Adrenal gland (tissue), 9 donors: ENCODE measurements at regions not wholly inside any gene's neighbourhood (a gene's known extent, or its start where the extent isn't known, plus 50 kb on each side); places are given as distances from the start of the nearest gene placed in this dataset.

ENCODE experiments used
- DNase-seq, 7 donors: peaks; one replicate each; pipeline ENCODE4 v3.0.0-alpha.2; 2019 to 2020
- H3K27ac ChIP-seq, 5 donors: fragments of 200-600 bp; sonication (generic) in 4 of 5; 1 replicate in 3 of 5; 2 replicates in 2 of 5; pipeline versions ENCODE4 v1.5.1 to v1.8.0; 2016 to 2020; ENCODE audit warnings: mild to moderate bottlenecking in 1 of 5
- H3K27me3 ChIP-seq: fragments of 200-600 bp; 2 replicates; pipeline ENCODE4 v1.8.0; 2021
- H3K36me3 ChIP-seq, 2 donors: fragments of 200-600 bp; replicated peaks in 1 of 2; 1 replicate in 1 of 2; 2 replicates in 1 of 2; pipeline versions ENCODE4 v1.5.1 to v1.8.0; 2018 to 2022
- H3K4me1 ChIP-seq, 2 donors: fragments of 200-600 bp; replicated peaks in 1 of 2; 1 replicate in 1 of 2; 2 replicates in 1 of 2; pipeline versions ENCODE4 v1.5.1 to v1.8.0; 2018 to 2021
- H3K4me3 ChIP-seq, 4 donors: fragments of 200-600 bp; sonication (generic) in 3 of 4; one replicate each; pipeline ENCODE4 v1.5.1; 2016 to 2018
- H3K9me3 ChIP-seq, 3 donors: fragments of 200-600 bp; sonication (generic) in 1 of 3; replicated peaks in 1 of 3; 1 replicate in 2 of 3; 2 replicates in 1 of 3; pipeline versions ENCODE4 v1.5.1 to v1.8.0; 2016 to 2021
- POLR2A ChIP-seq, 2 donors: fragments of 450-650 bp; IDR thresholded peaks; one replicate each; pipeline ENCODE4 v1.6.1; 2017; ENCODE audit warnings: antibody characterized with exemption in 2 of 2, mild to moderate bottlenecking in 2 of 2, moderate library complexity in 1 of 2
- WGBS, 4 donors: extraction: QIAGEN DNeasy Blood & Tissue Kit in 2 of 4; methylation state at CpG; one replicate each; pipeline versions ENCODE4 v1.1.5 to v1.1.7; 2013 to 2017; 5-methylcytosine and 5-hydroxymethylcytosine counted together
- intact Hi-C, 2 donors: fragments of 100-400 bp; cut with DNase I; formaldehyde crosslinking; loops; one replicate each; pipeline versions ENCODE4 v1.14.1 to v1.15.0; 2022 to 2023
- TF ChIP-seq, protein P1 (sequence below), 6 experiments: fragments of 450-650 bp in 4 of 6; fragments of 200-600 bp in 2 of 6; sonication (generic) in 1 of 6; IDR thresholded peaks; 1 replicate in 5 of 6; 2 replicates in 1 of 6; pipeline versions ENCODE4 v1.5.1 to v1.8.0; 2016 to 2021; ENCODE audit warnings: antibody characterized with exemption in 6 of 6, mild to moderate bottlenecking in 2 of 6, moderate library complexity in 1 of 6
- donor health status: healthy with polysubstance abuse.
- donor health status: Bipolar disorder and iron deficiency.
- donor health status: DM: yes; HTN: yes; CAD: no.
- donor health status: DM: no; HTN: no; CAD: no.
- donor health status: DM: no; HTN: no; CAD: no.

DNA sequence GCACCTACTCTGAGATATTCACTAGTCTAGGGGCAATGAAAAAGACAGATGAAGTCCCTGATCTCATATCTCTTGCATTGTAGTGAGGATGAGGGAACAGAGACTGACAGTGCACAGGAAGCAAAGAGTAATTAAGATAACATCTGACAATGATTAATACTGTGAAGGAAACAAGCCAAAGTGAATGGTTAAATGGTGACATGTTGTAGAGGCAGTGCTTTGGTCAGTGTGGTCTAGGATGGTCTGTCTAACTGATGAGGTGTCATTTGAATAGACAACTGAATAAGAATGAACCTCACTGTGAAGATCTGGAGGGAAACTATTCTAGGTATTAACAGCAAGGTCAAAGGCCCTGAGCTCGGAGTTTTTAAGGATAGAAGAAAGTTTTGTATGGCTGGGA is 333.3 kb upstream of the GRIA1 start:
- Histone ChIP-seq H3K27ac (no peak overlapping the region), H3K4me1 (no peaks in the 10 kb centered on the region), H3K27me3 (no peaks in the 10 kb centered on the region), H3K9me3 (no peaks in the 10 kb centered on the region), H3K4me3 (no peak overlapping the region), H3K36me3 (no peaks in the 10 kb centered on the region)
- 31 to 39% (median 33%) methylated on average over 1 of the region's 1 CpG for WGBS, 4 donors
- no peak for DNase-seq
- intact Hi-C loops = no loop called here
- no peak for TF ChIP-seq POLR2A (IDR thresholded peaks at IDR 0.05)
- TF ChIP-seq, protein P1, sequence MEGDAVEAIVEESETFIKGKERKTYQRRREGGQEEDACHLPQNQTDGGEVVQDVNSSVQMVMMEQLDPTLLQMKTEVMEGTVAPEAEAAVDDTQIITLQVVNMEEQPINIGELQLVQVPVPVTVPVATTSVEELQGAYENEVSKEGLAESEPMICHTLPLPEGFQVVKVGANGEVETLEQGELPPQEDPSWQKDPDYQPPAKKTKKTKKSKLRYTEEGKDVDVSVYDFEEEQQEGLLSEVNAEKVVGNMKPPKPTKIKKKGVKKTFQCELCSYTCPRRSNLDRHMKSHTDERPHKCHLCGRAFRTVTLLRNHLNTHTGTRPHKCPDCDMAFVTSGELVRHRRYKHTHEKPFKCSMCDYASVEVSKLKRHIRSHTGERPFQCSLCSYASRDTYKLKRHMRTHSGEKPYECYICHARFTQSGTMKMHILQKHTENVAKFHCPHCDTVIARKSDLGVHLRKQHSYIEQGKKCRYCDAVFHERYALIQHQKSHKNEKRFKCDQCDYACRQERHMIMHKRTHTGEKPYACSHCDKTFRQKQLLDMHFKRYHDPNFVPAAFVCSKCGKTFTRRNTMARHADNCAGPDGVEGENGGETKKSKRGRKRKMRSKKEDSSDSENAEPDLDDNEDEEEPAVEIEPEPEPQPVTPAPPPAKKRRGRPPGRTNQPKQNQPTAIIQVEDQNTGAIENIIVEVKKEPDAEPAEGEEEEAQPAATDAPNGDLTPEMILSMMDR (IDR thresholded peaks at IDR 0.05) = no peak

DNA sequence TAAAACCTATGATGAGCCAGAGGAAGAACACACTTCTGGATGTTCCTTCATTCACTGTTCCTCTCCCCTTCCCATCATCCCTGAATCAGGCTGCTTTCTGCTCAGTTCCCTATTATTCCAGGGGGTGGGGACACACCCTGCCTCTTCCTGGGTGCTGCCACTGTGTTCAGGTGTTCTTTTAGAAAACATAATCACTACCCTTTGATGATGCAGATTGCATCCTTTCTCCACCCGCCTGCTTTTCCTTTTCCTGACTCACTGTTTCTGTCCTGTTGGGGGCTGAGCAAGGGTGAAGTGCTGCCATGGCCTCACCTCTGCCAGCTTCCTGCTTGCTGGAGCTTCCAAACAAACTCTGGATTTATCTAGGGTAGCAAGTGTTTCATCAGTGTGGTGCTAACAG is 331.9 kb upstream of the GRIA1 start:
- Histone ChIP-seq H3K27ac (no peak overlapping the region), H3K36me3 (no peaks in the 10 kb centered on the region), H3K27me3 (no peaks in the 10 kb centered on the region), H3K9me3 (no peaks in the 10 kb centered on the region), H3K4me1 (no peaks in the 10 kb centered on the region), H3K4me3 (no peak overlapping the region)
- DNase-seq = no peak
- WGBS, 4 donors = 39 to 70% (median 43%) methylated on average over 1 of the region's 1 CpG
- intact Hi-C loops = no loop called here
- TF ChIP-seq POLR2A (IDR thresholded peaks at IDR 0.05) = no peak
- TF ChIP-seq, protein P1 (IDR thresholded peaks at IDR 0.05) = no peak

DNA sequence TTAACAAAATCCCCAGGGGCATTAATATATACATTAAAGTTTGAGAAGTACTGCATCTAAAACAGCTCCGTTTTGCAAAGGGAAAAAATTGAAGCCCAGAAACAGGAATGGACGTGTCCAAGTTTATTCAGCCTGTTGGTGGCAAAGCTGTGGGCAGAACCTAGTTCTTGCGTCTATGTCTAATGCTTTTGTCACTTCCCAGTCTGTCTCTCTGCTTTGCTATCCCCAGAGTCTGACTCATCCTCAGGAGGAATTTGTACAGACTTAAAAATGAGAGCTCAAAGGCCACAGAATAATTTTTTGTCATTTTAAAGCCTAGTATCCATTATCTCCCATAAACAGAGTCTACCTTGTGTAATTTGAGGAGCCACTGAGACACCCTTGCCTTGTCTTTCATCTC is 330.9 kb upstream of the GRIA1 start:
- WGBS, 4 donors = 36 to 48% (median 39%) methylated on average over 3 of the region's 3 CpGs
- H3K27me3 ChIP-seq = no peaks in the 10 kb centered on the region
- DNase-seq = no peak
- no peaks in the 10 kb centered on the region for H3K9me3 ChIP-seq
- no peaks in the 10 kb centered on the region for H3K36me3 ChIP-seq
- H3K4me1 ChIP-seq = no peaks in the 10 kb centered on the region
- intact Hi-C loops = no loop called here
- no peak overlapping the region for H3K27ac ChIP-seq
- TF ChIP-seq, protein P1 (IDR thresholded peaks at IDR 0.05) = no peak
- TF ChIP-seq POLR2A (IDR thresholded peaks at IDR 0.05) = no peak
- no peak overlapping the region for H3K4me3 ChIP-seq

DNA sequence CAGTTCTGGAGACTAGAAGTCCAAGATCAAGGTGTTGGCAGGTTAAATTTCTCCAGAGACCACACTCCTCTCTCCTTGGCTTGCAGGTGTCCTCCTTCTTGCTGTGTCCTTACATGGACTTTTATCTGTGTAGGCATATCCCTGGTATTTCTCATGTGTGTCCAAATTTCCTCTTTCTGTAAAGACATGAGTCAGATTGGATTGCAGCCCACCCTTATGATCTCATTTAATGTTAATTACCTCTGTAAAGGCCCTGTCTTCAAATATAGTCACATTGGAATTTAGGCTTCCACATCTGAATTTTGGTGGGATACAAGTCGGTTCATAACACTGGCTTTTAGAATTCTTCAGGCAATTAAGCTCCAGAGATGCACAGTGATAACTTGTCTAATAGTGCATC is 322.2 kb upstream of the GRIA1 start:
- no peaks in the 10 kb centered on the region for H3K27me3 ChIP-seq
- TF ChIP-seq, protein P1 (IDR thresholded peaks at IDR 0.05) = no peak
- no peaks in the 10 kb centered on the region for H3K9me3 ChIP-seq
- no peak overlapping the region for H3K27ac ChIP-seq
- no peak overlapping the region for H3K4me3 ChIP-seq
- no peaks in the 10 kb centered on the region for H3K4me1 ChIP-seq
- H3K36me3 ChIP-seq = no peaks in the 10 kb centered on the region
- WGBS, 4 donors = 72 to 93% (median 76%) methylated on average over 1 of the region's 1 CpG
- intact Hi-C loops = no loop called here
- DNase-seq = no peak
